WTC11 (cell line): ENCODE measurements at regions not wholly inside any gene's neighbourhood (a gene's known extent, or its start where the extent isn't known, plus 50 kb on each side); places are given as distances from the start of the nearest gene placed in this dataset.

ENCODE experiments used
- ATAC-seq: fragments of 200-7000 bp; cut with Tn5 transposase; 2 replicates; pipeline ENCODE4 v1.10.0; 2021; ENCODE audit warnings: mild to moderate bottlenecking, moderate library complexity
- CTCF ChIA-PET: fragments of 300-600 bp; sonication (Branson Sonifier 250); formaldehyde crosslinking; loops from one replicate; lab custom pipeline; 2021; ENCODE audit warnings: antibody characterized with exemption; lab: Charles Lee
- POLR2A ChIA-PET: fragments of 350-600 bp; sonication (Branson Sonifier 250); formaldehyde crosslinking; loops from one replicate; lab custom pipeline; 2021; ENCODE audit warnings: antibody characterized with exemption; lab: Charles Lee
- DNase-seq: peaks from one replicate; pipeline ENCODE4 v3.0.0; 2021; ENCODE audit warnings: low spot score
- H3K27ac Mint-ChIP-seq: 2 replicates; pipeline ENCODE4 v1.8.0; 2021; ENCODE audit warnings: mixed read lengths
- H3K27me3 Mint-ChIP-seq: 2 replicates; pipeline ENCODE4 v1.8.0; 2021; ENCODE audit warnings: low read depth, mild to moderate bottlenecking, moderate library complexity, mixed read lengths
- H3K36me3 Mint-ChIP-seq: 2 replicates; pipeline ENCODE4 v1.8.0; 2021; ENCODE audit warnings: mixed read lengths
- H3K4me1 Mint-ChIP-seq: 2 replicates; pipeline ENCODE4 v1.8.0; 2022; ENCODE audit warnings: mixed read lengths
- H3K4me3 Mint-ChIP-seq: 2 replicates; pipeline ENCODE4 v1.8.0; 2021; ENCODE audit warnings: mild to moderate bottlenecking, moderate library complexity, mixed read lengths
- H3K9me3 Mint-ChIP-seq: 2 replicates; pipeline ENCODE4 v1.8.0; 2021; ENCODE audit warnings: mixed read lengths
- ATF1 ChIP-seq: sonication (generic); formaldehyde crosslinking; IDR thresholded peaks from 2 replicates; pipeline ENCODE4 v1.8.1; 2023; ENCODE audit warnings: mild to moderate bottlenecking, moderate library complexity, missing genetic modification reagents
- ESRRA ChIP-seq: sonication (generic); formaldehyde crosslinking; IDR thresholded peaks from 2 replicates; pipeline ENCODE4 v1.8.1; 2022; ENCODE audit warnings: mild to moderate bottlenecking, missing genetic modification reagents, borderline replicate concordance
- ETV6 ChIP-seq: sonication (generic); formaldehyde crosslinking; IDR thresholded peaks from 2 replicates; pipeline ENCODE4 v1.8.1; 2022; ENCODE audit warnings: mild to moderate bottlenecking, missing genetic modification reagents
- FOXP1 ChIP-seq: sonication (generic); formaldehyde crosslinking; IDR thresholded peaks from 2 replicates; pipeline ENCODE4 v1.8.0; 2022; ENCODE audit warnings: missing genetic modification reagents, mild to moderate bottlenecking, moderate library complexity, borderline replicate concordance
- FOXP4 ChIP-seq: sonication (generic); formaldehyde crosslinking; IDR thresholded peaks from 2 replicates; pipeline ENCODE4 v1.8.0; 2022; ENCODE audit warnings: mild to moderate bottlenecking, missing genetic modification reagents
- KAT7 ChIP-seq: sonication (generic); formaldehyde crosslinking; IDR thresholded peaks from 2 replicates; pipeline ENCODE4 v1.8.1; 2023; ENCODE audit warnings: missing genetic modification reagents, mild to moderate bottlenecking, borderline replicate concordance
- MXD4 ChIP-seq: fragments of 250-450 bp; sonication (Bioruptor Pico); IDR thresholded peaks from 2 replicates; pipeline ENCODE4 v1.8.0; 2021; ENCODE audit warnings: mild to moderate bottlenecking, moderate library complexity, borderline replicate concordance
- RELA ChIP-seq: sonication (generic); formaldehyde crosslinking; IDR thresholded peaks from 2 replicates; pipeline ENCODE4 v1.8.1; 2022; ENCODE audit warnings: missing genetic modification reagents, mild to moderate bottlenecking, borderline replicate concordance
- RORB ChIP-seq: fragments of 250-450 bp; sonication (Bioruptor Pico); IDR thresholded peaks from 2 replicates; pipeline ENCODE4 v1.9.0; 2021; ENCODE audit warnings: mild to moderate bottlenecking
- SMAD4 ChIP-seq: sonication (generic); formaldehyde crosslinking; IDR thresholded peaks from 2 replicates; pipeline ENCODE4 v1.8.0; 2022; ENCODE audit warnings: mild to moderate bottlenecking, missing genetic modification reagents
- SOX15 ChIP-seq: fragments of 250-450 bp; sonication (Bioruptor Pico); IDR thresholded peaks from 2 replicates; pipeline ENCODE4 v1.9.0; 2021; ENCODE audit warnings: mild to moderate bottlenecking
- TCF7 ChIP-seq: sonication (generic); formaldehyde crosslinking; IDR thresholded peaks from 2 replicates; pipeline ENCODE4 v1.8.0; 2022; ENCODE audit warnings: mild to moderate bottlenecking, low read depth, missing genetic modification reagents, moderate library complexity
- TP53 ChIP-seq: sonication (generic); formaldehyde crosslinking; IDR thresholded peaks from 2 replicates; pipeline ENCODE4 v1.8.1; 2023; ENCODE audit warnings: mild to moderate bottlenecking, missing genetic modification reagents
- USF2 ChIP-seq: sonication (generic); formaldehyde crosslinking; IDR thresholded peaks from 2 replicates; pipeline ENCODE4 v1.8.1; 2023; ENCODE audit warnings: mild to moderate bottlenecking, missing genetic modification reagents, moderate library complexity
- ZNF138 ChIP-seq: sonication (generic); formaldehyde crosslinking; conservative IDR thresholded peaks from 2 replicates; pipeline ENCODE4 v1.8.1; 2022; ENCODE audit warnings: mild to moderate bottlenecking, moderate library complexity, missing genetic modification reagents
- ZNF219 ChIP-seq: sonication (generic); formaldehyde crosslinking; IDR thresholded peaks from 2 replicates; pipeline ENCODE4 v1.8.0; 2023; ENCODE audit warnings: missing genetic modification reagents, mild to moderate bottlenecking, borderline replicate concordance
- ZNF532 ChIP-seq: fragments of 250-450 bp; sonication (Bioruptor Pico); IDR thresholded peaks from 2 replicates; pipeline ENCODE4 v1.9.0; 2021; ENCODE audit warnings: mild to moderate bottlenecking, borderline replicate concordance
- TF ChIP-seq, protein P1 (sequence below): fragments of 250-450 bp; sonication (Bioruptor Pico); IDR thresholded peaks from 2 replicates; pipeline ENCODE4 v1.8.0; 2021; ENCODE audit warnings: mild to moderate bottlenecking
- TF ChIP-seq, protein P2 (sequence below): sonication (generic); formaldehyde crosslinking; IDR thresholded peaks from 2 replicates; pipeline ENCODE4 v1.8.0; 2023; ENCODE audit warnings: missing genetic modification reagents

DNA sequence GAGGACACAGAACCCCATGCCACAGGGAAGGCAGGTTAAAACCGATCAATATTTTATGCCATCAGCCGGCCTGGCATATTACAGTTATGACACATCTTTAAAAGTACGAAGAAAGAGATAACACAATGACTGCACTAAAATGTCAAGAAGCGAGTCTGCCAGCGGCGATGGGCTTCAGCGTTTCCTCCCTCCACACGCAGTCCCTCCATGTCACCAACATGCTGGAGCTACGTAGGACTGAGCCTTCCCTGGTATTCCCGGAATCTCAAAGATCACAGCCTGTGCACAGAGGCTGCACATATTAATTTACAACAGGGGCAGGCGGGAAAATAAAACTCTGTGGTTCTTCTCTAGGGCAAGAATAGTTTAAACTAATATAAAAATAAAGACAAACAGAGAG is 257.7 kb downstream of the IRX1 start (continued):
- TF ChIP-seq ZNF532 (CRISPR knock-in tag) = no peak

GRCh38 chr5:3854188-3854821 is 258.7 kb downstream of the IRX1 start:
- TF ChIP-seq TP53 (CRISPR knock-in tag) = no peak
- TF ChIP-seq ZNF138 (CRISPR knock-in tag) = no peak
- no peak for TF ChIP-seq FOXP1 (CRISPR knock-in tag)
- H3K4me3 Mint-ChIP-seq = no peak overlapping the region
- H3K36me3 Mint-ChIP-seq = no peaks in the 10 kb centered on the region
- H3K4me1 Mint-ChIP-seq = peaks cover 6% of the 10 kb centered on the region; the same call in 1 of the 2 replicates
- no peak for DNase-seq
- CTCF ChIA-PET = no interaction called here
- no peaks in the 10 kb centered on the region for H3K27me3 Mint-ChIP-seq
- ATAC-seq = no peak
- H3K27ac Mint-ChIP-seq = no peak overlapping the region
- H3K9me3 Mint-ChIP-seq = no peaks in the 10 kb centered on the region
- POLR2A ChIA-PET = no interaction called here

- Mint-ChIP-seq H3K4me1 (peaks cover 6% of the 10 kb centered on the region; the same call in 1 of the 2 replicates), H3K4me3 (no peak overlapping the region), H3K27ac (no peak overlapping the region; the same call in 1 of the 2 replicates), H3K27me3 (no peaks in the 10 kb centered on the region), H3K36me3 (no peaks in the 10 kb centered on the region), H3K9me3 (no peaks in the 10 kb centered on the region)
- DNase-seq = no peak
- POLR2A ChIA-PET = no interaction called here
- ATAC-seq = no peak
- no peak for TF ChIP-seq SMAD4 (CRISPR knock-in tag)
- no peak for TF ChIP-seq FOXP4
- TF ChIP-seq ZNF219 (CRISPR knock-in tag) = no peak
- no peak for TF ChIP-seq TCF7
- no peak for TF ChIP-seq RELA
- no peak for TF ChIP-seq ATF1 (CRISPR knock-in tag)
- CTCF ChIA-PET = no interaction called here
These were observed 260.4 kb downstream of the IRX1 start for GRCh38 chr5:3856036-3856435.

- ATAC-seq = no peak
- Mint-ChIP-seq H3K36me3 (no peaks in the 10 kb centered on the region), H3K9me3 (no peaks in the 10 kb centered on the region), H3K4me1 (peaks cover 6% of the 10 kb centered on the region; the same call in 1 of the 2 replicates), H3K27ac (no peak overlapping the region), H3K27me3 (no peaks in the 10 kb centered on the region), H3K4me3 (no peak overlapping the region)
- ChIA-PET CTCF (no interaction called here), POLR2A (no interaction called here)
- DNase-seq = no peak
- TF ChIP-seq FOXP4 (no peak), KAT7 (CRISPR knock-in tag) (no peak), ZNF219 (CRISPR knock-in tag) (no peak), ZNF138 (CRISPR knock-in tag) (no peak), ESRRA (no peak), TCF7 (no peak), RORB (CRISPR knock-in tag) (no peak), USF2 (CRISPR knock-in tag) (no peak), MXD4 (no peak), ETV6 (CRISPR knock-in tag) (no peak), SOX15 (no peak)
- TF ChIP-seq, protein P1, sequence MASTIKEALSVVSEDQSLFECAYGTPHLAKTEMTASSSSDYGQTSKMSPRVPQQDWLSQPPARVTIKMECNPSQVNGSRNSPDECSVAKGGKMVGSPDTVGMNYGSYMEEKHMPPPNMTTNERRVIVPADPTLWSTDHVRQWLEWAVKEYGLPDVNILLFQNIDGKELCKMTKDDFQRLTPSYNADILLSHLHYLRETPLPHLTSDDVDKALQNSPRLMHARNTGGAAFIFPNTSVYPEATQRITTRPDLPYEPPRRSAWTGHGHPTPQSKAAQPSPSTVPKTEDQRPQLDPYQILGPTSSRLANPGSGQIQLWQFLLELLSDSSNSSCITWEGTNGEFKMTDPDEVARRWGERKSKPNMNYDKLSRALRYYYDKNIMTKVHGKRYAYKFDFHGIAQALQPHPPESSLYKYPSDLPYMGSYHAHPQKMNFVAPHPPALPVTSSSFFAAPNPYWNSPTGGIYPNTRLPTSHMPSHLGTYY (CRISPR knock-in tag) = no peak
- TF ChIP-seq, protein P2, sequence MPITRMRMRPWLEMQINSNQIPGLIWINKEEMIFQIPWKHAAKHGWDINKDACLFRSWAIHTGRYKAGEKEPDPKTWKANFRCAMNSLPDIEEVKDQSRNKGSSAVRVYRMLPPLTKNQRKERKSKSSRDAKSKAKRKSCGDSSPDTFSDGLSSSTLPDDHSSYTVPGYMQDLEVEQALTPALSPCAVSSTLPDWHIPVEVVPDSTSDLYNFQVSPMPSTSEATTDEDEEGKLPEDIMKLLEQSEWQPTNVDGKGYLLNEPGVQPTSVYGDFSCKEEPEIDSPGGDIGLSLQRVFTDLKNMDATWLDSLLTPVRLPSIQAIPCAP (CRISPR knock-in tag) = no peak
- TF ChIP-seq, all 79 proteins: peak for 0
These were observed 262.9 kb downstream of the IRX1 start for GRCh38 chr5:3858524-3858923.
